Smooth muscle cell (in vitro differentiated cells): ENCODE measurements at regions not wholly inside any gene's neighbourhood (a gene's known extent, or its start where the extent isn't known, plus 50 kb on each side); places are given as distances from the start of the nearest gene placed in this dataset.

Source experiments
- DNase-seq: peaks from one replicate; lab custom pipeline; 2025; ENCODE audit not compliant: unreplicated experiment; lab: John Stamatoyannopoulos, UW
- H2AFZ ChIP-seq: fragments of 200-600 bp; sonication (generic); 2 replicates; pipeline ENCODE4 v1.6.0; 2016; ENCODE audit warnings: antibody characterized with exemption, low read depth, mild to moderate bottlenecking
- H3F3A ChIP-seq: fragments of 200-600 bp; sonication (generic); 2 replicates; pipeline ENCODE4 v1.6.0; 2017; ENCODE audit warnings: antibody characterized with exemption, low read depth
- H3K27ac ChIP-seq: fragments of 200-600 bp; sonication (generic); 2 replicates; pipeline ENCODE4 v1.5.1; 2016; ENCODE audit warnings: low read depth, mild to moderate bottlenecking
- H3K27me3 ChIP-seq: fragments of 200-600 bp; sonication (generic); 2 replicates; pipeline ENCODE4 v1.6.1; 2016; ENCODE audit warnings: low read depth, mild to moderate bottlenecking
- H3K36me3 ChIP-seq: fragments of 200-600 bp; sonication (generic); 2 replicates; pipeline ENCODE4 v1.5.1; 2016; ENCODE audit warnings: low read depth
- H3K4me1 ChIP-seq: fragments of 200-600 bp; sonication (generic); 2 replicates; pipeline ENCODE4 v1.5.1; 2016; ENCODE audit warnings: low read depth
- H3K4me2 ChIP-seq: fragments of 200-600 bp; sonication (generic); 2 replicates; pipeline ENCODE4 v1.6.0; 2016; ENCODE audit warnings: mild to moderate bottlenecking
- H3K4me3 ChIP-seq: fragments of 200-600 bp; sonication (generic); 2 replicates; pipeline ENCODE4 v1.5.1; 2016; ENCODE audit warnings: mild to moderate bottlenecking
- H3K79me2 ChIP-seq: fragments of 200-600 bp; sonication (generic); 2 replicates; pipeline ENCODE4 v1.6.0; 2016; ENCODE audit warnings: low read depth, mild to moderate bottlenecking
- H3K9ac ChIP-seq: fragments of 200-600 bp; sonication (generic); 2 replicates; pipeline ENCODE4 v1.6.0; 2016; ENCODE audit warnings: low read depth
- H3K9me3 ChIP-seq: fragments of 200-600 bp; sonication (generic); replicated peaks from 2 replicates; pipeline ENCODE4 v1.5.1; 2016; ENCODE audit warnings: low read depth
- H4K20me1 ChIP-seq: fragments of 200-600 bp; sonication (generic); 2 replicates; pipeline ENCODE4 v1.6.0; 2016; ENCODE audit warnings: low read depth
- CTCF ChIP-seq: fragments of 200-600 bp; sonication (generic); IDR thresholded peaks from 2 replicates; pipeline ENCODE4 v1.5.1; 2017; ENCODE audit warnings: borderline replicate concordance, mild to moderate bottlenecking, antibody characterized with exemption; ENCODE audit not compliant: insufficient read depth, poor library complexity, severe bottlenecking
- WGBS: methylation state at CpG from one replicate; pipeline ENCODE4 v1.1.7; 2016; ENCODE audit warnings: low lambda C conversion rate; 5-methylcytosine and 5-hydroxymethylcytosine counted together

GRCh38 chr1:213715182-213715581 is 272.6 kb upstream of the PROX1 start:
- H2AFZ ChIP-seq = no peak overlapping the region
- no peak for DNase-seq
- H3K9me3 ChIP-seq = no peaks in the 10 kb centered on the region
- no peak for TF ChIP-seq CTCF
- no peaks in the 10 kb centered on the region for H3K36me3 ChIP-seq
- H3K4me3 ChIP-seq = no peak overlapping the region
- H3K79me2 ChIP-seq = no peaks in the 10 kb centered on the region
- no peak overlapping the region for H3K9ac ChIP-seq
- 77% methylated on average over 1 of the region's 1 CpG for WGBS
- no peaks in the 10 kb centered on the region for H3K27me3 ChIP-seq
- no peaks in the 10 kb centered on the region for H3F3A ChIP-seq
- H4K20me1 ChIP-seq = no peaks in the 10 kb centered on the region
- no peak overlapping the region for H3K4me2 ChIP-seq
- H3K27ac ChIP-seq = no peak overlapping the region
- peaks cover 4% of the 10 kb centered on the region for H3K4me1 ChIP-seq

- Histone ChIP-seq H3K4me2 (no peak overlapping the region), H3K9me3 (no peaks in the 10 kb centered on the region), H3F3A (no peaks in the 10 kb centered on the region), H4K20me1 (no peaks in the 10 kb centered on the region), H3K27me3 (no peaks in the 10 kb centered on the region), H3K79me2 (no peaks in the 10 kb centered on the region), H2AFZ (no peak overlapping the region), H3K9ac (no peak overlapping the region), H3K4me3 (no peak overlapping the region), H3K36me3 (no peaks in the 10 kb centered on the region), H3K27ac (no peak overlapping the region), H3K4me1 (peaks cover under 1% of the 10 kb centered on the region)
- whole genome bisulfite sequencing = 71% methylated on average over 5 of the region's 5 CpGs
- TF ChIP-seq CTCF = no peak
- DNase-seq = no peak
Measured at GRCh38 chr1:213719462-213719861, 268.3 kb upstream of the PROX1 start.

- Histone ChIP-seq H3K4me1 (no peaks in the 10 kb centered on the region), H3K4me2 (no peak overlapping the region), H3F3A (no peaks in the 10 kb centered on the region), H4K20me1 (no peaks in the 10 kb centered on the region), H3K79me2 (no peaks in the 10 kb centered on the region), H3K4me3 (no peak overlapping the region), H3K27ac (no peak overlapping the region), H2AFZ (no peak overlapping the region), H3K36me3 (no peaks in the 10 kb centered on the region), H3K27me3 (no peaks in the 10 kb centered on the region), H3K9me3 (no peaks in the 10 kb centered on the region), H3K9ac (no peak overlapping the region)
- WGBS = 72% methylated on average over 5 of the region's 5 CpGs
- TF ChIP-seq CTCF = no peak
- no peak for DNase-seq
Measured at GRCh38 chr1:213720032-213720431, 267.7 kb upstream of the PROX1 start.

- no peak overlapping the region for H3K4me2 ChIP-seq
- H2AFZ ChIP-seq = no peak overlapping the region
- H3K27ac ChIP-seq = no peak overlapping the region
- no peaks in the 10 kb centered on the region for H3F3A ChIP-seq
- H3K9ac ChIP-seq = no peak overlapping the region
- H3K27me3 ChIP-seq = no peaks in the 10 kb centered on the region
- no peaks in the 10 kb centered on the region for H3K36me3 ChIP-seq
- no peaks in the 10 kb centered on the region for H3K79me2 ChIP-seq
- no peaks in the 10 kb centered on the region for H3K4me1 ChIP-seq
- no peaks in the 10 kb centered on the region for H3K9me3 ChIP-seq
- 79% methylated on average over 2 of the region's 2 CpGs for WGBS
- no peak overlapping the region for H3K4me3 ChIP-seq
- TF ChIP-seq CTCF = no peak
- no peaks in the 10 kb centered on the region for H4K20me1 ChIP-seq
- DNase-seq = no peak
Measured at GRCh38 chr1:213723187-213723586, 264.6 kb upstream of the PROX1 start.
